ENCODE measurements at regions not wholly inside any gene's neighbourhood (a gene's known extent, or its start where the extent isn't known, plus 50 kb on each side); places are given as distances from the start of the nearest gene placed in this dataset.
"Not testable (repeated sequence)": the region's sequence is repeated elsewhere in the genome, so short reads cannot be mapped to it uniquely, and the experiment has no call there.

- not testable (repeated sequence) for DNase-seq (ENCODE audit: low read depth)
These were observed 53.7 kb upstream of the ZSCAN2 start for GRCh38 chr15:84547150-84547549.

DNA sequence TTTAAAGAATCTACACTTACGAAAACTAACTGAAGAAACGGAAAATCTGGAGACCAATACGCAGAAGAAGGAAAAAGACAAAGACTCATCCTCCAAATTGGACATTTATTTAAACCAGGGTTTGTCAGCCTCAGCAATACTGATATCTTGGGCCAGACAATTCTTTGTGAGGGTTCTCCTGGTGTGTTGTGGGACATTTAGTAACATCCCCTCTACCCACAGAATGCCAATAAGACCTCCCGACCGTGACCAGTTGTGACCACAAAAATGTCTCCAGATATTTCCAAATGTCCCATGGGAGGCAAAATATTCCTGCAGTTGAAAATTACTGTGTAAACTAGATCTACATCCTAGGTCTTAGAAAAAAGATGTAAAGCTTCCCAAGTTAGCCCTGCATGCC, 50.3 kb upstream of the ZSCAN2 start:
- not testable (repeated sequence) for DNase-seq (ENCODE audit: low read depth)
